ENCODE measurements at regions not wholly inside any gene's neighbourhood (a gene's known extent, or its start where the extent isn't known, plus 50 kb on each side); places are given as distances from the start of the nearest gene placed in this dataset.
A peak's percentile ranks its signal among the peaks of the same experiment; 100 is the strongest.

GRCh38 chr1:219265026-219265515 is 91.4 kb downstream of the LYPLAL1 start:
- no peak for DNase-seq

- DNase-seq = peak; percentile 24
These were observed 90.9 kb downstream of the LYPLAL1 start for GRCh38 chr1:219264561-219264960.

Data from femur (tissue), 1 donor.